NB4 (cell line): ENCODE measurements at regions not wholly inside any gene's neighbourhood (a gene's known extent, or its start where the extent isn't known, plus 50 kb on each side); places are given as distances from the start of the nearest gene placed in this dataset.

Source experiments
- CTCF ChIP-seq: IDR thresholded peaks from one replicate; pipeline ENCODE4 v1.5.1; 2012; ENCODE audit warnings: low read depth, low read length
- MAX ChIP-seq: IDR thresholded peaks from 2 replicates; pipeline ENCODE4 v1.6.1; 2011; ENCODE audit warnings: low read depth, low read length
- MYC ChIP-seq: IDR thresholded peaks from 2 replicates; pipeline ENCODE4 v1.6.1; 2011; ENCODE audit warnings: low read depth, low read length
- POLR2A ChIP-seq: IDR thresholded peaks from 2 replicates; pipeline ENCODE4 v1.6.1; 2011; ENCODE audit warnings: mild to moderate bottlenecking; ENCODE audit not compliant: insufficient read length; ENCODE audit errors: extremely low read depth

DNA sequence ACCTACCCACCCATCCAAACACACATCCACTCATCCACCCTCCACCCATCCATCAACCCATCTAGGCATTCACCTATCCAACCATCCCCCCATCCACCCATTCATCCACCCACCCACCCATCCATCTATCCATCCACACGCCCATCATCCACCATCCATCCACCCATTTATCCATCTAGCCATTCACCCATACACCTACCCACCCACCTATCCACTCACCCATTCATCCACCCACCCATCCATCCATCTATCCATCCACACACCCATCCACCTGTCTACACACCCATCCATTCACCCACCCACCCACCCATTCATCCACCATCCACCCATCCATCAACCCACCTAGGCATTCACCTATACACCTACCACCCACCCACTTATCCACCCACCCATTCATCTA is 72.6 kb upstream of the GALNT9 start:
- TF ChIP-seq CTCF, result no peak
- no peak for TF ChIP-seq MYC
- no peak for TF ChIP-seq POLR2A
- no peak for TF ChIP-seq MAX
